Activated naive CD4-positive, alpha-beta T cell treated with anti-CD3 and anti-CD28 coated beads, Interleukin-2, amount 50 U/mL, for 24 hours (primary cell): ENCODE measurements at regions not wholly inside any gene's neighbourhood (a gene's known extent, or its start where the extent isn't known, plus 50 kb on each side); places are given as distances from the start of the nearest gene placed in this dataset.

Source experiments
- H3K27ac Mint-ChIP-seq: one replicate; pipeline ENCODE4 v1.8.0; 2021; ENCODE audit warnings: mild to moderate bottlenecking, mixed read lengths
- H3K27me3 Mint-ChIP-seq: one replicate; pipeline ENCODE4 v1.8.0; 2021; ENCODE audit warnings: mixed read lengths
- H3K36me3 Mint-ChIP-seq: one replicate; pipeline ENCODE4 v1.8.0; 2021; ENCODE audit warnings: mixed read lengths
- H3K4me1 Mint-ChIP-seq: one replicate; pipeline ENCODE4 v1.8.0; 2021; ENCODE audit warnings: mixed read lengths
- H3K4me3 Mint-ChIP-seq: one replicate; pipeline ENCODE4 v1.8.0; 2021; ENCODE audit warnings: mild to moderate bottlenecking, mixed read lengths
- H3K9me3 Mint-ChIP-seq: one replicate; pipeline ENCODE4 v1.8.0; 2021; ENCODE audit warnings: mixed read lengths

DNA sequence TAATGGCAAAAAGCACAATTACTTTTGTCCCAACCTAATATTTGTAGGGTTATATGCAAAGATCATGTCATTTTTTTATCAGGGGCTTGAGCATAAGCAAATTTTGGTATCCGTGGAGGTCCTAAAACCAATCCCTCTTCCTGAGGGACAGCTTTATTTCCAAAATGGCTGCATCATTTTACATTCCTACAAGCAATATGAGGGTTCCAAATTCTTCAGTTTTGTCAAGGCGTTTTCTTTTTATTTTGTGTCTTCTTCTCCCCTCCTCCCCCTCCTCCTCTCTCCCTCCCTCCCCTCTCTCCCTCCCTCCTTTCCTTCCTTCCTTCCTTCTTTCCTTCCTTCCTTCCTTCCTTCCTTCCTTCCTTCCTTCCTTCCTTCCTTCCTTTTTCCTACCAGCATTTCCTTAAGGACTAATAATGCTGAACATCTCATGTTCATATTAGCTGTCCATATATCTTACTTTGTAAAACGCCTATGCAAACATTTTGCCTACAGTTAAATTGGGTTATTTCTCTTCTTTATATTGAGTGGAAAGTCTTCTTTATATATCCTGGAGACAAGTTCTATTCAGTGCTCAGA lies 881.8 kb downstream of the DCDC2C start:
- Mint-ChIP-seq H3K27ac (no peak overlapping the region), H3K9me3 (peaks cover 6% of the 10 kb centered on the region), H3K4me1 (no peaks in the 10 kb centered on the region), H3K4me3 (no peak overlapping the region), H3K36me3 (no peaks in the 10 kb centered on the region), H3K27me3 (no peaks in the 10 kb centered on the region)

DNA sequence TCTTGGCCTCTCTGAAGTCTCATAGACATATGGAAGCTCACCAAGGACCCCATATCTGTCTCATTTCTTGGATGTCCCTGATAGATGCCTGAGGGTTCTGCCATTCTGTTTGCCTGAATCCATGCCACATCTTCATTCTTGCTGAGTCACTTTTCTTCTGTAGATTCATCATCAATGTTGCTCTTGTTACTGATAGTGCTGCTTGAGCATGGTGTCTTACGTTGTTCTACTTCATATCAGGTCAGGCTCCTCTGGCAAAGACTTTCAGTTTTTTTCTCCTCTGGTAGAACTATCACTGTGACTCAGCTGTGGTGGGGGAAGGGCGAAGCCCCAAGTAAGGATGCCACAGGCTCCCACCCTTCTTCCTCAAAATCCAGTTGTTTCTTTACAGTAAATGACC lies 885.2 kb downstream of the DCDC2C start:
- no peaks in the 10 kb centered on the region for H3K36me3 Mint-ChIP-seq
- H3K4me1 Mint-ChIP-seq: no peaks in the 10 kb centered on the region
- H3K27ac Mint-ChIP-seq: no peak overlapping the region
- H3K9me3 Mint-ChIP-seq: peaks cover 12% of the 10 kb centered on the region
- H3K4me3 Mint-ChIP-seq: no peak overlapping the region
- H3K27me3 Mint-ChIP-seq: no peaks in the 10 kb centered on the region

DNA sequence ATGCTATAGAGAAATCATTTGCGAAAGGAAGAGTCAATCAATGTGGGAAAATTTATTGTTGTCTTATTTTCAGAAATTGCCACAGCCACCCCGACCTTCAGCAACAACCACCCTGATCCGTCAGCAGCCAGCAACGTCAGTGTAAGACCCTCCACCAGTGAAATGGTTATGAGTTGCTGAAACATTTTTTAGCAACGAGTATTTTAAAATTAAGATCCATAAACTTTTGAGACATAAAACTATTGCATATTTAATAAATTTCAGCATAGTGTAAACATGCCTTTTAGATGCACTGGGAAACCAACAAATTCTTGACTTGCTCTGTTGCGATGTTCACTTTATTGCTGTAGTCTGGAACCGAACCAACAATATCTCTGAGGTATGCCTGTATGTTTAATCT lies 887.9 kb downstream of the DCDC2C start:
- no peaks in the 10 kb centered on the region for H3K36me3 Mint-ChIP-seq
- no peak overlapping the region for H3K27ac Mint-ChIP-seq
- H3K4me3 Mint-ChIP-seq: no peak overlapping the region
- no peaks in the 10 kb centered on the region for H3K27me3 Mint-ChIP-seq
- H3K4me1 Mint-ChIP-seq: no peaks in the 10 kb centered on the region
- peaks cover 17% of the 10 kb centered on the region for H3K9me3 Mint-ChIP-seq

DNA sequence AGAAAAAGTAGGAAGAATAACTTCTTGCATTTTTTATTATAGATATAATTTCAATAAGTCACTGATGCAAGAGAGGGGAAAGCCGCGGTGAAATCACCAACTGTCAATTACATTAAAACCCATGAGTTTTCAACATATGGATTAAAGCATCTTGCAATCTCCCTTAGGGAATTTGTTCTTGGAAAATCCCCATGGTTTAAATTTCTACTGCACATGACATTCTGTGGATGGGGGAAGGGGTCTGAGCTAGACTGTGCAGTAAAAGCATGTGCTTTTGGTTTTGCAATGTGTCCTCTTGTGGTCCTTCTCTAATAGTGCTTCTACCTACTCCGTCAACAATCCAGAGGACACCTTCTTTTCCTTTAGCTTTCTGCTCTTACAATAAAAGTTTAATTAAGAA lies 894.0 kb downstream of the DCDC2C start:
- peaks cover 5% of the 10 kb centered on the region for H3K9me3 Mint-ChIP-seq
- no peaks in the 10 kb centered on the region for H3K4me1 Mint-ChIP-seq
- no peak overlapping the region for H3K4me3 Mint-ChIP-seq
- H3K27me3 Mint-ChIP-seq: no peaks in the 10 kb centered on the region
- H3K27ac Mint-ChIP-seq: no peak overlapping the region
- no peaks in the 10 kb centered on the region for H3K36me3 Mint-ChIP-seq

DNA sequence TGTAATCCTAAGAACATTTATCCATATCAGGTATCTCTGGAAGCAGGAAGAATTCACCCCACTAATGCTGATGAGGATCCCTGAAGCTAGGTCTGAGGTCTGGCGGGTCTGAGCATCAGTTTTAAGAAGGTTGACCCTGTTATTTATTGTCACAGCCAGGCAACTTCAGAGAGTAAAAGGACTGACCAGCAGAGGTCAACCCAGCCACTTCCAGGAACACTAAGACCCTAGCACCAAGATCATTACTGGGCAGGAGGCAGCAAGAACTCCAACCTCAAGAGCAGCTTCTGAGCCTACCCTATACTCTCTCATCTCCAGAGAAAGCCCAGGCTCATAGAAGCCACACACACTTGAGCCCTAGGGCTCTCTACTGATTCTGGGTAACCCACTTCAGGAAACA lies 901.4 kb downstream of the DCDC2C start:
- no peaks in the 10 kb centered on the region for H3K36me3 Mint-ChIP-seq
- peaks cover 6% of the 10 kb centered on the region for H3K9me3 Mint-ChIP-seq
- H3K27ac Mint-ChIP-seq: no peak overlapping the region
- H3K4me3 Mint-ChIP-seq: no peak overlapping the region
- H3K4me1 Mint-ChIP-seq: no peaks in the 10 kb centered on the region
- H3K27me3 Mint-ChIP-seq: no peaks in the 10 kb centered on the region

DNA sequence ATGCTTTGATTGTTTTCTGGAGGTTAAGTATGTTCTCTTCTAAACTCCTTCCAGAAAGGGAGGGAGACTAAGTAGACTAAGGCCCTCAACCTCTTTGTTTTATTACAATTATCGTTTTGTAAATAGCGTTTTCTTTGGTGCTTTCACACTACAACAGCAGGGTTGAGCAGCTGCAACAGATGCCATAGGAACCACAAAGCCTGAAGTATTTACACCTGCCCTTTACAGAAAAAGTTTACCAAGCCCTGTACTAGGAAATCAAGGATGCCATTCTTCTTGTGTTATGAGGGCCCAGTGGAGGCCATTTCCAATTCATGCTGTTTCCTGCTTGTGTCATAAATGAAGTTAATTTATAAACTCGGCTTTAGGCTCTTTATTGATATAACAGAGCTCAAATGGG lies 914.8 kb downstream of the DCDC2C start:
- Mint-ChIP-seq H3K4me1 (no peaks in the 10 kb centered on the region), H3K4me3 (no peak overlapping the region), H3K27ac (no peak overlapping the region), H3K9me3 (peaks cover 10% of the 10 kb centered on the region), H3K27me3 (no peaks in the 10 kb centered on the region), H3K36me3 (no peaks in the 10 kb centered on the region)

DNA sequence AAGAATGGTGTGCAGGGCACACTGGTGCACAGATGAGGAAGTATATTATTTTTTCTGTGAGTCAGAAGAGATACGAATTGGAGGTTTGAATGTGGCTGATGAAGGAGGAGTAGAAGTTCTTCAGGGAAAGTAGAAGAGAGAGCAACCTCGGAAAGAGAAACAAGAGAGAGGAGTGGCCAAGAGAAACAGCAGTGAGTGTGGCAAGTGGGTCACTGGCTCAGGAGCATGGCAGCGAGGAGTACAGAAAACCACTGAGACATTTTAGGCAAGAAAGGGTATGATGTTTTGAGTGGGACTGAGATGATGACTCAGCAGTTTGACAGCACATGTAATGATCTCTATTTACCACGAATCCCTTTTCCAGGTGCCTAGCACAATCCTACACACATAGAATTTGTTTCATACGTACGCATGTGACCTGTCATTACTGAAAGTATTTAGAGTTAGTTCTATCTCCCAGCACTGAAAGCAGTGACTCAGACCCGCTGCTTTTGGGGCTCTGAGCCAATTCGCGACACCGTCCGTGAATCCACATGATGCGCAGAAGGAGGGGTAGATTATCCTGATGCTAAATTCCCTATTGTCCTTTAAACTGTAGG lies 915.4 kb downstream of the DCDC2C start:
- peaks cover 10% of the 10 kb centered on the region for H3K9me3 Mint-ChIP-seq
- H3K4me3 Mint-ChIP-seq: no peak overlapping the region

DNA sequence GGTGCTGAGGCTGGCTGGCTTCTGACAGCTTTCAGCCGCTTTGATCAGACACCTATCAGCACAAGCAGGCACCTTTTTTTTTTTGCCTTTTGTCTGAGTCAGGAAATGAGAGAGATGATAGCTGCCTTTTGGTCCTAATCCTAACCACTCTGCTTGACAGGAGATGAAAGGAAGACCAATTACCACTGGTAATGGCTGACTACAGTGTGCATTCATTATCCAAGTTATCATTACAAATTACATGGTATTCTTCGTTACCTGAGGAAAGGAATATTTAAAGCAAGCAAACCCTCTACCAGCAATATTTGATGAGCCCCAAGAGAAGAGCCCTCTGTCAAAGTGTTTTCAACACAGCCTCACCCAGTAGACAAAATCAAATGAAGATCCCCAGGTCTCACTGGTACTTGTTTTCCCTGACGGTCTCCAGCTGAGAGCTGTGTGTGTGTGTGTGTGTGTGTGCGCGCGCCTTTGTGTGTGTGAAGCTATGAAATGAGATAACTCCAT lies 925.7 kb downstream of the DCDC2C start:
- Mint-ChIP-seq H3K27ac (no peak overlapping the region), H3K4me3 (no peak overlapping the region), H3K36me3 (no peaks in the 10 kb centered on the region), H3K9me3 (no peaks in the 10 kb centered on the region), H3K27me3 (no peaks in the 10 kb centered on the region), H3K4me1 (no peaks in the 10 kb centered on the region)

More for the DNA sequence above, 915.4 kb downstream of the DCDC2C start:
- H3K27me3 Mint-ChIP-seq: no peaks in the 10 kb centered on the region
- no peaks in the 10 kb centered on the region for H3K36me3 Mint-ChIP-seq
- H3K27ac Mint-ChIP-seq: no peak overlapping the region
- no peaks in the 10 kb centered on the region for H3K4me1 Mint-ChIP-seq

DNA sequence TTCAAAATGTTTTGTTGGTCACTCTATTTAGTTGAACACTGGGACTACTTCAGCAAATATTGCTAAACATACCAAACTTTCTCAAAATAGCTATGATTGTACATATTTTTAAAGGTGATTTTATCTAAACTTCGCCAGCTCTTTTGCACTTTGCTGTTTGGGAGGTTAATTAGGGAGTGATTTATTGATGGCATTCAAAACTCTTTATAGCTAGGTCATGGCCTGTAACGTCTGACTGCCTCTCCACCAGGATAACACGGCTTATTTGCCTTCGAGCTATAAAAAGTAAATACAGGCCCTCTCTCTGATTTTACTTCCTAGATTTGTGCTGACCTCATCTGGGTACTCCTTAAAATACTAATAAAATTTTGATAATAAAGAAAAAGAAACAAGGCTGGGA lies 931.9 kb downstream of the DCDC2C start:
- Mint-ChIP-seq H3K36me3 (no peaks in the 10 kb centered on the region), H3K27me3 (no peaks in the 10 kb centered on the region), H3K27ac (no peak overlapping the region), H3K9me3 (no peaks in the 10 kb centered on the region), H3K4me3 (no peak overlapping the region), H3K4me1 (no peaks in the 10 kb centered on the region)

DNA sequence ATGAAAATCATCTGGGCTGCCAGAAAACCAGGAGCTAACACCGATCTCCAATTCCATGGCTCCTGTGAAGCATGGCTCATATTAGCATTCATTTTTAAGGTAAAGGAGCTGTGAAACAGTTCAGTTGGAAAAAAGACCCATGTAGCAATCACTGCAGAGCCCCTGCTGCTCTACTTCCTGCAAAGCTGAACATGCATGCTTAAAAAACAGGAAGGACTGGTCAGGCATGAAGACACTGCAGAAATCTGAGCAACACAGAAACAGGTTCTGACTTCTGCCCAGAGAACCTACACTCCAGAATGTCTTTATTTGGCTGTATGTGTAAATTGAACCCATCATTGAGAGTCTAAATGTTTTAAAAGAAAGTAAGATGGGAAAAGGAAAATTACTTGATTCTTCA lies 950.6 kb downstream of the DCDC2C start:
- H3K4me3 Mint-ChIP-seq: no peak overlapping the region
- H3K27me3 Mint-ChIP-seq: no peaks in the 10 kb centered on the region
- H3K4me1 Mint-ChIP-seq: no peaks in the 10 kb centered on the region
- no peak overlapping the region for H3K27ac Mint-ChIP-seq
- peaks cover 10% of the 10 kb centered on the region for H3K9me3 Mint-ChIP-seq
- no peaks in the 10 kb centered on the region for H3K36me3 Mint-ChIP-seq

DNA sequence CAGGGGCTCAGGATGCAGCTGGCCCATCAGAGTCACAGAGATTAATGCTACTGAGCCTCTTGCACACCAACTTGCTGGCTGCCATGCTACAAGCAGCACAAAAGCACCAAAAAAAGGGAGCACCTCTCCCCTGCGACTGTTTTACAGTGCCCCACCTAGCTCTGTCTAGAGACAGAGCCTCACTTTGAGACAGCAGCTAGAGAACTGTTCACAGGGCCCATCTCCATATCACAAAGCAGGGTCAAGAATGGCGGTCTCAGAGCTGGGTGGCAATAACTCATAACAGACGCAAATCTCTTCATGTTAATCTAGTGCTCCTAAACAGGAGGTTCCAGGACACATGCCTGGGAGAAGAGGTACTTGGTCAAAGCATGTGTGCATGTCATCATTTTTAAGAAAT lies 953.0 kb downstream of the DCDC2C start:
- H3K36me3 Mint-ChIP-seq: no peaks in the 10 kb centered on the region
- no peaks in the 10 kb centered on the region for H3K4me1 Mint-ChIP-seq
- H3K27ac Mint-ChIP-seq: no peak overlapping the region
- peaks cover 10% of the 10 kb centered on the region for H3K9me3 Mint-ChIP-seq
- H3K4me3 Mint-ChIP-seq: no peak overlapping the region
- H3K27me3 Mint-ChIP-seq: no peaks in the 10 kb centered on the region

DNA sequence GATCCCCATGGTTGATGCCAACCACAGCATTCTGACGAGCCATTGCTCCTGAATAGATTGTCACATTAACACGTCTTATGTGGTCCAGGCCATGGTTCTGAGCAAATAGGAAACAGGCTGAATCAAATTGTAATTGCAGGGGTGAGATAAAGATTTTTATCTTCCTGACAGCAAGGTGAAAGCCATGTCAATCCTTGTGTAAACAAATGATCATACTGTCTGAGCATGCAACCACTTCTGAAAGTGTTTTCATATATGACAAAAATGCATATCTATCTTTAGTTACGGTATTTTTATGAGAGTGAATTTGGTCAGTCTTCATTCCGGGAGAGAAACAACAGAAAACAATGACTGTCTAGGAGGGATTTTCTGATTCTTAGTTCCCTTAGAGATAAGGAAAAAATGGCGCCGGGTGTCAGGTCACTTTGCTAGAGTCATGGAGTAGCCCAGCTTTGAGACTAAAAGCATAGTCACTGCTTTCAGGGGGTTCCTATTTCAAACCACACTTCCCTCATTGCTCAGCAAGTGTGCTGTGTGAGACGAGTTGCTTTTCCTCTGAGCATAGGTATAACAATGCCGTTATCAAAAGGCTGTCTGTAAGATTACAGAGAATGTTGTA lies 958.9 kb downstream of the DCDC2C start:
- H3K36me3 Mint-ChIP-seq: no peaks in the 10 kb centered on the region
- no peaks in the 10 kb centered on the region for H3K27me3 Mint-ChIP-seq
- no peaks in the 10 kb centered on the region for H3K4me1 Mint-ChIP-seq
- no peak overlapping the region for H3K27ac Mint-ChIP-seq
- no peaks in the 10 kb centered on the region for H3K9me3 Mint-ChIP-seq
- no peak overlapping the region for H3K4me3 Mint-ChIP-seq

DNA sequence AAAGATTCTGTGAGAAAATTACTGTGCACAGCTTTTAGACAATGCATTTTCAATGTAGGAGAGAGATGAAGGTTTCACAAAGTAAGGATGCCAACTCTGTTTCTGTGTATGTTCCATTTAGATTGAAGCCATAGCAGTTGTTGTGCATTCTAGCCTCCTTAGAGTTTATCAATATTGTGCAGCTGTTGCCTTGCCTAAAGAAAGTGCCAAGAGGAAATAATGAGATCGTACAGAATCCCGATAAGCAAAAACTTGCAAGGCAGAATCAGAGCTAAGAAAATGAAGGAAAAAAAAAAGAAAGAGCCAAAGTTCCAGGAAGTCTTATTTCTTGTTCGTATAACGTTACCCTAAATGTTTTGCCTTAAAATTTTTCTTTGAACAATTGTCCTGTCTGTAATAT lies 965.0 kb downstream of the DCDC2C start:
- no peaks in the 10 kb centered on the region for H3K9me3 Mint-ChIP-seq
- H3K27me3 Mint-ChIP-seq: no peaks in the 10 kb centered on the region
- no peak overlapping the region for H3K27ac Mint-ChIP-seq
- H3K4me3 Mint-ChIP-seq: no peak overlapping the region
- H3K4me1 Mint-ChIP-seq: peaks cover 10% of the 10 kb centered on the region
- no peaks in the 10 kb centered on the region for H3K36me3 Mint-ChIP-seq

DNA sequence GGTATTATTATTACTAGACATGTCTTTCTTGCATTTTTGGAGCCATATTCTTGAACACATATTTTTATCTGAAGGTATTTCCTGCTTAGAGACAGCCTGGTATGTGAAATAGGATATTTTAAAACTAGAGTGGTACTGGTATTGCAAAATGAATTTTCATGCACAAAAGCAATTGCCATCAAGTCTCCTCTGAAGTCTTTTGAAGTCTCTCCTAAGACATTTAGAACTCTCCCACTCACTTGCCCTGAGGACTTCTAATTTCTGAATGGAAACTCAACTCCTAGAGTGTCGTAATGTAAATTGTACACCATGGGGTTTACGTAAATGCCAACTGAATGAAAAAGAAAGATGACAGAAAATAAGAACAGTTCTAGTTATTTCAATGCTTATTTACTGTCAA lies 967.0 kb downstream of the DCDC2C start:
- Mint-ChIP-seq H3K27ac (no peak overlapping the region), H3K4me3 (no peak overlapping the region), H3K36me3 (no peaks in the 10 kb centered on the region), H3K27me3 (no peaks in the 10 kb centered on the region), H3K9me3 (no peaks in the 10 kb centered on the region), H3K4me1 (peaks cover 10% of the 10 kb centered on the region)

DNA sequence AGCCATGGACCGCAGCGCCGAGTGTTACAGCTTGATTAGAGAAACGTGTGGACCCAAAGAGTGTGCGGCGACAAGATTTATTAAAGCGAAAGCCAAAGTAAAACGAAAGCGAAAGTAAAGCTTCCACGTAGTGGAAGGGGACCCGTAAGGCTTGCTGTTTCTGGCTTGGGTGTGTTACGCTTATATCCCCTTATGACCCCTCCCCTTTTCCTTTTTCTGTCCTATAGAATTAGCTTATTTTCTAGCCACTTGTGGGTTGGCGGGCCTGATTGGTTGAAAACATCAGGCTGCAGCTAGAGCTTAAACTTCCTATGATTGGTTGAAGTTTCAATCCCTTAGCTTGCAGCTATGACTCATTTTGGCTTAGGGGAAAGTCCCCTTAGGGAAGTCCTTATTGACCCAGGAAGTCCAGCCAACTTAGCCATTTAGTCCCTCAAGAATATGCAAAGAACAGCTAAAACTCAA lies 969.7 kb downstream of the DCDC2C start:
- H3K27ac Mint-ChIP-seq: no peak overlapping the region
- no peaks in the 10 kb centered on the region for H3K9me3 Mint-ChIP-seq
- peak overlapping the region; percentile 8 for H3K4me3 Mint-ChIP-seq
- H3K27me3 Mint-ChIP-seq: no peaks in the 10 kb centered on the region
- peaks cover 10% of the 10 kb centered on the region for H3K4me1 Mint-ChIP-seq
- no peaks in the 10 kb centered on the region for H3K36me3 Mint-ChIP-seq

DNA sequence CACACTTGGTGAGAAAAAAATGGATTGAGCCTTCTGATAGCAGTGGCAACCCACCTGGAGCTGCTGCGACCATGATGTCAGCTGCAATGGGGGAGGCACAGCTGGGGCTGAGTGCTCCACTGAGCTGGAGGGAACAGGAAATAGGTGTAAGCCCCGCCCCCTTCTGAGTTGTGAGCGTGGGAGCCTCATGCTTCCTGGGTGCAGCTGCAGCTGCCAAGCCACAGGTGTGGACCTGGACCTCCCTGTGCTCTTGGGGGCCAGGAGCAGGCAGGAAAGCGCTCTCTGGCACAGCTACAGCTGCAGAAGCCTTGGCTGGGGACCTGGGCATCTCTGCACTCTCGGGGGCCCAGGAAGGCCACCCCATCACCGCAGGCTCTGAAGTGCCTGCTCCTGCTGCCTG lies 970.6 kb downstream of the DCDC2C start:
- Mint-ChIP-seq H3K36me3 (no peaks in the 10 kb centered on the region), H3K9me3 (no peaks in the 10 kb centered on the region), H3K27me3 (no peaks in the 10 kb centered on the region), H3K27ac (no peak overlapping the region), H3K4me3 (no peak overlapping the region), H3K4me1 (peaks cover 10% of the 10 kb centered on the region)
